ENCODE measurements at regions not wholly inside any gene's neighbourhood (a gene's known extent, or its start where the extent isn't known, plus 50 kb on each side); places are given as distances from the start of the nearest gene placed in this dataset.

DNA sequence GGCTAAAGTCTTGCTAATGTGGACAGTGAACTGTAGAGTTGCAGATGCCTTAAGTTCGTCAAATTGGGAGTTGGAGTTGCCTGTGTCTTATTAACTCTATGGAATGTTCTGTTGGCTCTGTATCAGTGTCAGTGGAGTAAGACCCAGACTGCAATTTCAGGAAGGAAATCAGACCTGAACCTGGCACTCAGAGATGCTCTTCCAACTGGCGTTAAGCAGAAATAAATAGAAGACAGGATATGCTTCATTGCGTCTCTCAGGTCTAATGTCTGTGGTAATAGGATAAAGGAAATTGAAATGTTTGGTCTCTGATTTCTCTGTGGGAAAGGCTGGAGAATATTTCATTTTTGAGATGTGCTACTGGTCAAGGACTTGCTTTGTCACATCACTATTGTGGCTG lies 846.7 kb upstream of the ID2 start:
- TF ChIP-seq EZH2phosphoT487 (IDR thresholded peaks at IDR 0.05; ENCODE audit: insufficient read depth, low read depth) (no peak), EZH2 (IDR thresholded peaks at IDR 0.05; ENCODE audit: insufficient read depth, poor library complexity, severe bottlenecking) (no peak)

Measured in GM23248 (cell line).